ENCODE measurements at regions not wholly inside any gene's neighbourhood (a gene's known extent, or its start where the extent isn't known, plus 50 kb on each side); places are given as distances from the start of the nearest gene placed in this dataset.

DNA sequence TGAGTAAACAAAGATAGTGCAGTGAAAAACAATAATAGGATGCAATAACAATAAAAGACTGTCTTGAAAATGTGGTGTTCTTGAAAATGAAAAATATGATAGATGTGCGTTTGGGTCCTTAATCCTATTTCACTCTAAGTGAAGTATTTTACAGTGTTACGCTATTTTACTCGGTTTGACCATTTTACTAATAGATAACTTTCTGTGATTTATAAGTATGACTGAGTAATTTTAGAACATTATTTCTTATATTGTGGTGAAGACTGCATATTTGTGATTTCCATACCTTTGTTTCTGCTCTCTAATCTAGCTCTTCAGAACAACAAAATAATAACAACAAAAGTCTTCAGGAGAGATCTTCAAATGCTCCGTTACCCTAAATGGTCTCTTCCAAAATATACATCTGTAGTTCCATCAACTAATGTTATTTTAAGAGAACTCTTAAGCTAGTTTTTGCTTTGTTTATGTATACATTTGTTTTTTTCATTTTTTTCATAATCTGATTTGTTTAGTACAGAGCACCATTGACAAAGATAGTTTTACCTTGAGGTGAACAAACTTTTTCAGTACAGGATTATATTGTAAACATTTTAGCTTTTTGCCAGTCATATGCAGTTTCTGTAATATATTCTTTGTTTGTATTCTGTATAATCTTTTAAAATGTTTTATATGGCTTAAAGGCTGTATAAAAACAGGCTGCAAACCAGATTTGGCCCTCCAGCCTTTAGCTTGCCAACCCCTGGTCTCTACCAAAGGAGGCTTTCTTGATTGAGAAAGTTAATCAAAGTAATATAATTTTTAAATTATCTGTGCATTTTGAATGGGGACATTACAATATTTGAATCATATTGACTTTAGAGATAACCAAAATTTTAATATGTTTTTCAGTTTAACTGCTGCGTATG, 1572.7 kb upstream of the PRR20A start:
- Histone ChIP-seq H3K9ac (ENCODE audit: low read depth in 1 of 2, low read length in 2 of 2) (no peak overlapping the region), H3K27me3 (ENCODE audit: control insufficient read depth in 4 of 4, insufficient read depth in 4 of 4, low read length in 3 of 4) (no peaks in the 10 kb centered on the region), H3K4me1 (ENCODE audit: control insufficient read depth in 4 of 4, insufficient read depth in 4 of 4, low read length in 3 of 4) (no peaks in the 10 kb centered on the region), H3K9me3 (ENCODE audit: control insufficient read depth in 4 of 4, low read length in 3 of 4) (no peaks in the 10 kb centered on the region), H3K36me3 (ENCODE audit: control insufficient read depth in 4 of 4, insufficient read depth in 3 of 4, low read depth in 1 of 4, low read length in 3 of 4) (no peaks in the 10 kb centered on the region), H3K27ac (ENCODE audit: low read depth in 1 of 2, low read length in 2 of 2) (no peak overlapping the region), H3K4me3 (ENCODE audit: low read depth in 1 of 3, low read length in 3 of 3) (no peak overlapping the region)
- TF ChIP-seq REST (IDR thresholded peaks at IDR 0.05), result no peak
- no peak for TF ChIP-seq GABPA (IDR thresholded peaks at IDR 0.05 in 1 of 2, conservative IDR thresholded peaks at IDR 0.05 in 1 of 2)
- TF ChIP-seq YY1 (IDR thresholded peaks at IDR 0.05), result no peak
- TF ChIP-seq HNF4G (IDR thresholded peaks at IDR 0.05), result no peak
- no peak for TF ChIP-seq SP1 (IDR thresholded peaks at IDR 0.05)
- no peak for TF ChIP-seq HNF4A (conservative IDR thresholded peaks at IDR 0.05)
- no peak for TF ChIP-seq TAF1 (conservative IDR thresholded peaks at IDR 0.05)
- TF ChIP-seq JUND (IDR thresholded peaks at IDR 0.05), result no peak
- TF ChIP-seq FOXA1 (IDR thresholded peaks at IDR 0.05), result no peak
- TF ChIP-seq RAD21 (IDR thresholded peaks at IDR 0.05), result no peak
- TF ChIP-seq CTCF (IDR thresholded peaks at IDR 0.05; ENCODE audit: low read depth, low read length, missing input control), result no peak
- TF ChIP-seq FOXA2 (IDR thresholded peaks at IDR 0.05), result no peak
- no peak for TF ChIP-seq EGR1 (IDR thresholded peaks at IDR 0.05; ENCODE audit: low read depth in 2 of 2)
- no peak for TF ChIP-seq NR2F2 (IDR thresholded peaks at IDR 0.05)
- TF ChIP-seq RXRA (IDR thresholded peaks at IDR 0.05), result no peak
- TF ChIP-seq, protein P1, sequence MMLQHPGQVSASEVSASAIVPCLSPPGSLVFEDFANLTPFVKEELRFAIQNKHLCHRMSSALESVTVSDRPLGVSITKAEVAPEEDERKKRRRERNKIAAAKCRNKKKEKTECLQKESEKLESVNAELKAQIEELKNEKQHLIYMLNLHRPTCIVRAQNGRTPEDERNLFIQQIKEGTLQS (IDR thresholded peaks at IDR 0.05), result no peak
- no peak for DNase-seq (ENCODE audit: low spot score)
- WGBS, result 73% methylated on average over 5 of the region's 5 CpGs

DNA sequence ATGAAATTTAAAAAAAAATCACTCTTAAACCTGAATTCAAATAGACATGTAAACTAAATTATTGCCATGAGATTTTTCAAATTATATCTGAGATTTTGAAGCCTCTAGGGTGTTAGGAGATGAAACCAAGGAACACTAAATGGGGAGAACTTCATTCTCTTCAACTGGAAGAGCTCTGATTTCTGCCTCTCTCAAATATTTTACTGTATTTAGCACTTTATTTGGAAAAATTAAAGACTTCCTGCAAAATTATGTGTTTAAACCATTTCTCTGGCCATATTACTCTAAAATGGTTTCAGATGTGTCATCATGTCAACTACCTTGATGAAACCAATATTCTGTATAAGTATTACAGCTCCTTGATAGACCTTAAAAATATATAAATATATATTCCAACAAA, 1571.6 kb upstream of the PRR20A start:
- Histone ChIP-seq H3K27me3 (ENCODE audit: control insufficient read depth in 4 of 4, insufficient read depth in 4 of 4, low read length in 3 of 4) (no peaks in the 10 kb centered on the region), H3K9me3 (ENCODE audit: control insufficient read depth in 4 of 4, low read length in 3 of 4) (no peaks in the 10 kb centered on the region), H3K36me3 (ENCODE audit: control insufficient read depth in 4 of 4, insufficient read depth in 3 of 4, low read depth in 1 of 4, low read length in 3 of 4) (no peaks in the 10 kb centered on the region), H3K27ac (ENCODE audit: low read depth in 1 of 2, low read length in 2 of 2) (no peak overlapping the region), H3K4me1 (ENCODE audit: control insufficient read depth in 4 of 4, insufficient read depth in 4 of 4, low read length in 3 of 4) (no peaks in the 10 kb centered on the region), H3K4me3 (ENCODE audit: low read depth in 1 of 3, low read length in 3 of 3) (no peak overlapping the region), H3K9ac (ENCODE audit: low read depth in 1 of 2, low read length in 2 of 2) (no peak overlapping the region)
- no peak for TF ChIP-seq YY1 (IDR thresholded peaks at IDR 0.05)
- TF ChIP-seq EGR1 (IDR thresholded peaks at IDR 0.05; ENCODE audit: low read depth in 2 of 2), result no peak
- no peak for TF ChIP-seq TAF1 (conservative IDR thresholded peaks at IDR 0.05)
- DNase-seq (ENCODE audit: low spot score), result no peak
